ENCODE measurements at regions not wholly inside any gene's neighbourhood (a gene's known extent, or its start where the extent isn't known, plus 50 kb on each side); places are given as distances from the start of the nearest gene placed in this dataset.
A peak's percentile ranks its signal among the peaks of the same experiment; 100 is the strongest.

- Histone ChIP-seq H3K4me1 (ENCODE audit: control insufficient read depth in 1 of 2, insufficient read depth in 2 of 2, low read length in 2 of 2) (peaks cover 0 to 3% of the 10 kb centered on the region in 2 donors), H3K27me3 (ENCODE audit: control insufficient read depth in 2 of 2, insufficient read depth in 2 of 2, low read length in 2 of 2) (no peaks in the 10 kb centered on the region), H3K4me3 (replicated peaks in 1 of 3; ENCODE audit: low read depth in 2 of 3, low read length in 3 of 3) (no peak overlapping the region), H3K4me2 (replicated peaks; ENCODE audit: extremely low read depth, low read length, poor library complexity, severe bottlenecking) (no peak overlapping the region), H3K9me3 (replicated peaks in 1 of 2; ENCODE audit: control insufficient read depth in 1 of 2, insufficient read depth in 1 of 2, low read length in 2 of 2) (peaks cover 8% of the 10 kb centered on the region in 2 donors), H3K36me3 (replicated peaks in 1 of 2; ENCODE audit: control insufficient read depth in 1 of 2, insufficient read depth in 2 of 2, low read length in 2 of 2) (no peaks in the 10 kb centered on the region), H3K79me2 (ENCODE audit: insufficient read depth, low read length) (no peaks in the 10 kb centered on the region), H3K27ac (ENCODE audit: low read depth in 1 of 2, low read length in 2 of 2) (no peak overlapping the region), H4K20me1 (ENCODE audit: insufficient read depth, low read length) (no peaks in the 10 kb centered on the region), H3K9ac (ENCODE audit: insufficient read depth, low read length, poor library complexity, severe bottlenecking) (no peak overlapping the region), H2AFZ (ENCODE audit: insufficient read depth, low read depth, low read length, poor library complexity, severe bottlenecking) (no peak overlapping the region)
- Mint-ChIP-seq H3K4me1 (peaks cover 3% of the 10 kb centered on the region), H3K4me3 (no peak overlapping the region), H3K36me3 (no peaks in the 10 kb centered on the region), H3K27ac (peak overlapping the region in 1 of 7 donors; percentile 60), H3K9me3 (peaks cover 2 to 10% (median 9%) of the 10 kb centered on the region in 7 donors), H3K27me3 (ENCODE audit: low read depth in 3 of 3) (peaks cover 0 to 1% (median 0%) of the 10 kb centered on the region in 3 donors)
- intact Hi-C loops (cut with micrococcal nuclease): no loop called here
- WGBS (ENCODE audit: insufficient coverage): no CpG with 5 or more reads among the region's 7 CpGs
- no peak for DNase-seq
- no peak for TF ChIP-seq CTCF (IDR thresholded peaks at IDR 0.05)
Observed at GRCh38 chr12:25020621-25021243, 71.8 kb upstream of the BCAT1 start.

- H3K4me1 ChIP-seq (ENCODE audit: control insufficient read depth in 1 of 2, insufficient read depth in 2 of 2, low read length in 2 of 2): peaks cover 0 to 3% of the 10 kb centered on the region in 2 donors
- H3K9ac ChIP-seq (ENCODE audit: insufficient read depth, low read length, poor library complexity, severe bottlenecking): no peak overlapping the region
- H3K79me2 ChIP-seq (ENCODE audit: insufficient read depth, low read length): no peaks in the 10 kb centered on the region
- peaks cover 0 to 1% (median 0%) of the 10 kb centered on the region in 3 donors for H3K27me3 Mint-ChIP-seq (ENCODE audit: low read depth in 3 of 3)
- H3K4me1 Mint-ChIP-seq: peaks cover 6% of the 10 kb centered on the region
- peaks cover 2 to 10% (median 9%) of the 10 kb centered on the region in 7 donors for H3K9me3 Mint-ChIP-seq
- H3K27ac ChIP-seq (ENCODE audit: low read depth in 1 of 2, low read length in 2 of 2): no peak overlapping the region
- no peak for DNase-seq
- no peak overlapping the region for H2AFZ ChIP-seq (ENCODE audit: insufficient read depth, low read depth, low read length, poor library complexity, severe bottlenecking)
- no peak overlapping the region for H3K27ac Mint-ChIP-seq
- intact Hi-C loops (cut with micrococcal nuclease): no loop called here
- no peak for TF ChIP-seq CTCF (IDR thresholded peaks at IDR 0.05)
- no peaks in the 10 kb centered on the region for H3K36me3 ChIP-seq (replicated peaks in 1 of 2; ENCODE audit: control insufficient read depth in 1 of 2, insufficient read depth in 2 of 2, low read length in 2 of 2)
- no peak overlapping the region for H3K4me3 Mint-ChIP-seq
- H4K20me1 ChIP-seq (ENCODE audit: insufficient read depth, low read length): no peaks in the 10 kb centered on the region
- H3K4me3 ChIP-seq (replicated peaks in 1 of 3; ENCODE audit: low read depth in 2 of 3, low read length in 3 of 3): no peak overlapping the region
- H3K9me3 ChIP-seq (replicated peaks in 1 of 2; ENCODE audit: control insufficient read depth in 1 of 2, insufficient read depth in 1 of 2, low read length in 2 of 2): peaks cover 8% of the 10 kb centered on the region in 2 donors
- H3K27me3 ChIP-seq (ENCODE audit: control insufficient read depth in 2 of 2, insufficient read depth in 2 of 2, low read length in 2 of 2): no peaks in the 10 kb centered on the region
- H3K36me3 Mint-ChIP-seq: no peaks in the 10 kb centered on the region
- no peak overlapping the region for H3K4me2 ChIP-seq (replicated peaks; ENCODE audit: extremely low read depth, low read length, poor library complexity, severe bottlenecking)
- WGBS (ENCODE audit: insufficient coverage): no CpG with 5 or more reads among the region's 3 CpGs
Observed at GRCh38 chr12:25018146-25018545, 69.2 kb upstream of the BCAT1 start.

Measured in CD14-positive monocyte (primary cell).